ENCODE measurements at regions not wholly inside any gene's neighbourhood (a gene's known extent, or its start where the extent isn't known, plus 50 kb on each side); places are given as distances from the start of the nearest gene placed in this dataset.
"Not testable (repeated sequence)": the region's sequence is repeated elsewhere in the genome, so short reads cannot be mapped to it uniquely, and the experiment has no call there.

- not testable (repeated sequence) for DNase-seq
Observed at GRCh38 chr20:5660756-5661155, 50.0 kb upstream of the GPCPD1 start.
